NCI-H128 (cell line): ENCODE measurements at regions not wholly inside any gene's neighbourhood (a gene's known extent, or its start where the extent isn't known, plus 50 kb on each side); places are given as distances from the start of the nearest gene placed in this dataset.

Experiments used
- DNase-seq: peaks from one replicate; lab custom pipeline; 2025; ENCODE audit not compliant: unreplicated experiment; lab: John Stamatoyannopoulos, UW

DNA sequence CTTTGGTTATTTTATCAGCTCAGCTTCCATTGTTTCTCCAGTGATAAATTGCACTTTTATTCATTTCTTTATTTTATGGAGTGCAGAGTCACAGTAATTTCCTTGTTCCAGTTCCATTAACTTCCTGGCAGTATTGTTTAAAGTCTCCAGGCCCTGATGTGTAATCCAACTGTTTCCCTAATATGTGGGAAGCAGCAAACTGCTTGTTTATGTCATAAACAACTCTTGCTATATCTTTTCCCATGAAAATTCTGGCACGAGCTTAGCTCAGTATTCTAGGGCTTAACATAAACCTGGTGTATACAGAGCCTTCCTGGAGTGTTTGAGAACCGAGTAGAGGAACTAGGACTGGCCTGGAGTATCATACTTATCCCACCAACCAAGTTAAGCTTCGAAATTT is 83.5 kb upstream of the ARGLU1 start:
- no peak for DNase-seq

DNA sequence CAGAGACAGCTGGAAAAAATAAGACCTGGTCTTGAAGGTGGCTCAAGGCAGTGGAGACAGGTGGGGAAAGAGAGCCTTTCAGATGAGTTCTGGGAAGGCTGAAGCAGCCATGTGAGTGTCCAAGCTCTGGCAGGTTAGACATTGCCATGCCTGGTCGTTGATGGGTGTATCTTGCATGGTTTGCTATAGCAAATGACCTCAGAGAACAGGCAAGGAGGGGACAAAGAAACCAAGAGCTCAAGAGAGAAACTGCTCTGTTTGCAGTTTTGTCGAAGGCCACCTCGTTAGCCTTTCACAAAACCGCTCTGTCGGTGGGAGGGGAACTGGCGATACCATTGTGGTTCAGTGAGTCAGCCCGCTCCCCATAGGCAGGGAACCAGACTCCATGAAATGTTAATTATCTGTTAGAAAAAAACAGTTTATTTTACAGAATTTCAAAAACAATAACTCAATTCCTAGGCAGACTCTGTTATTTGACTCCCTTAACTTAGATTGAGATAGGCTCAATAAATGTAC is 82.8 kb upstream of the ARGLU1 start:
- no peak for DNase-seq

DNA sequence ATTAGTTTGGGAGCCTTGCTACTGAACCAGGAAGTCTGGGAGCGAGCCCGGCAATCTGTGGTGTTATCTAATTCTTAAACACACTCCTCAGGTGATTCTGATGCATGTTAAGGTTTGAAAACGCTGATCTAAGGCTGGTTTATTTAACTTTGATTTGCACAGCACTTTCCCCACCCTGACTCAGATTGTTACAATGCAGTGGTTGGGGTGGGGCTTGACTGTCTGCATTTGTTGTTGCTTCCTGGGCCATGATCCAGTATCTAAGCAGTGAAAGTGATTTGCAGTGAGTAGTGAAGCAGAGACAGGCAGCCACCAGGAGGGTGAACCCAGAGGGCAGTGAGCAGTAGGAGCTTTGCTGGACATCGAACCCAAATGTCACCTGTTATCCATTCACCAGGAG is 81.6 kb upstream of the ARGLU1 start:
- DNase-seq, result no peak

DNA sequence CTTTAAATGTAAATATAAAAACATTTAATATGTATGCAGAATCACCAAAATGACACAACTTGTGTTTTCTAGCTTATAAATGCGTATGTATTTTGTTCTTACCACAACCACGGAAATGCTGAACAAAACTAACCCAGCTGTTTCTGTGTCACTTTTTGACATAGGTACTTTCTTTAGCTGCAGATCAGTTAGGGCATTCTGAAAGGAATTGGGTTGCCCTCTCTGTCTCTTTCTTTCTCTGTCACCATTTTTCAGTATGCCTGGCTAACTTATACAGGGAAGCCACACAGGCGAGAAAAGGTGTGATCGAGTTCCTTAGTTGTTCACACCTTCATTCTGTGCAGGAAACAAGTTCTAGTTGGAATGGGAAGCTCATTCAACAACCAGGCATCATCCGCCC is 72.6 kb upstream of the ARGLU1 start:
- DNase-seq, result no peak

DNA sequence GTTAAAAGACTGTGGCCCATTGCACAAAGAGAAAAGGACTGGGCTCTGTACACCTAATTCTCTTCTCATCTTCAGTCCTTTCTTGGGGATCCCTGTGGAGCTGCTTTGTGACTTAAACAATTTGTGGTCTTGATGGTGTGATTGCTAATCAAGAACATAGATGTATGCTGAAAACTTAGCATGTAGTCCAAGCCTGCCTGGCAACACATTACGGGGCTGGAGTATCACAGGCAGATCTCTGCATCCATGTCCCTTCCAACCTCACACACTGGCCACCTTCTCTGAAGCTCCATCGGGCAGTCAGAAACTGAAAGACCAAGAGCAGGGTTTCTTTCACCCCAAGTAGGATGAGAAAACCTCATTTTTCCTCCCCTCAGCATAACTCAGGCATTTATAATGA is 69.6 kb upstream of the ARGLU1 start:
- DNase-seq, result no peak

DNA sequence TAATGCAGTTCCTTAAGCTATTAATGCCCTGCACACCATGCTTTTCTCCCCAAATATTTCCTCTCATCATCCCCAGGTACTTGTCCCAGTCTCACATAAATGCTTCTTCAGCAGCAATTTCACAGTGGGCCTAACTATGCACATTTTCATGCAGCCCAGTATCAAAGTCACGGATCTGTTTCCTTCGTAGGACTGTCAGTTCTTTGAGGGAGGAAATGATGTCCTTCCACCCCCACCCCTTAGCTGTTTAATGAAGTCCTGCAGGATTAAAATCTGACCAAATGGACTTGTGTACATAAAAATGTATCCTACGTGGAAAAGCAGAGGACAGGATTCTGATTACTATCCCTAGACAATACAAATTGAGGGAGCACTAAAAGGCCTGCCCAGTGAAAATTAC is 68.6 kb upstream of the ARGLU1 start:
- no peak for DNase-seq

DNA sequence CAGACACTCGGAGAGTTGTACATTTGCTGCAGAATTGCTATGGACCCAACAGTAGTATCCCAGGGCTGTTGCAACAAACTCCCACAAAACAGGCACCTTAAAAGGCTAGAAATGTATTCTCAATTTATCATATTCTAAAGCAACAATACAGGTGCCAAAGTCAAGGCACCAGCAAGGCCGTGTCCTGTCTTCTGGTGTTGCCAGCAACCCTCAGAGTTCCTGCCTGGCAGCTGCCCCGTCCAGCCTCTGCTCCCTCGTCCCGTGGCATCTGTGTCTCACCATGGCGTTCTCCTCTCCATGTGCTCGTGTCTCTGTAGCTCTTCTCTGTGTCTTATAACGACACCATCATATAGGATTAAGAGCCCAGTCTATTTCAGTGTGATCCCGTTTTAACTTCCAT is 67.7 kb upstream of the ARGLU1 start:
- DNase-seq, result no peak

DNA sequence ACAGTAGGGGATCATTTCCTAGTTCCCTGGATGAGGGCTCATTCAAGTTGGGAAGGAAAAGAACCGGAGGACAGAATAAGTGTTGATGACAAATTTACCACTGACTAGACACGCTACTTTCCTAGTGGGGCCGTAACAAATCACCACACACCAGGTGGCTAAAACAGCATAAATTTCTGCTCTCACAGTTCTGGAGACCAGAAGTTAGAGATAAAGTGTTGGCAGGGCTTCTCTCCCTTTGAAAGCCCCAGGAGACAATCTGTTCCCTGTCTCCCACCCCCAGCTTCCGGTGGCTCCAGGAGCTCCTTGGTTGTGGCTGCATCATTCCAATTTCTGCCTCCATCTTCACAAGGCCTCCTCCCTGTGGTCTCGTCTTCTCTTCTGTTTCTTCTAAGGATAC is 65.4 kb upstream of the ARGLU1 start:
- DNase-seq, result no peak

DNA sequence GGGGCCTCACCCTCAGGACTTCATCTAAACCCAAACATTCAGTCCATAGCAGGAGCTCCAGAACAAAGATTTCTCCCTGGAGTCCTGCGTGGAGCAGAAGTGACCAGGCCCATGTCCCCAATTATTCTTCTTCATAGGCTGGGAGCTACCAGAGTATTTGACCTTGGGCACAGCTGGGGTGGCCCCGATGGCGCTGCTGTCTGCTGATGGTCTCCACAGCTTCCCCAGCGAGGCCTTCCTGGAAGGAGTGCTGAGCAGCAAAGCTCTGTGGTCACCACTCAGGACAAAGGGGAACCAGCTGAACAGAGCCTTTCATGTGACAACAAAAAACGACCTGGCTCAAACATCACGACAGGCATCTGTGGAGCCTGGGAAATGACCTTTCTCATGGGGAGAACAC is 62.7 kb upstream of the ARGLU1 start:
- DNase-seq, result no peak

DNA sequence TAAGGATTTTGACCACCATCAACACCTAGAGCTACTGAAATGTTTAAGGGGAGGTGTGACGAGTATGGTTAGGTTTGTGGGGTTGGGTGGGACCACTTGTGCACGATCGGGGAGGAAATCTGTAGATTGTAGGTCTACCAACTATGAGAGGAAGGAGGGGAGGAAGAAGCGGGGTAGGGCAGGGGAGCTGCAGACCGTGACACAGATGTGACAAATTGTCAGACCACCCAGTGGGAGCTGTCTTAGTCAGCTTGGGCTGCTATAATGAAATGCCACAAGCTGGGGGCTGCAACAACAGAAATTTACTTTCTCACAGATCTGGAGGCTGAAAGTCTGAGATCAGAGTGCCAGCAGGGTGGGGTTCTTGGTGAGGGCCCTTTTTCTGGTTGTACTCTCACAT is 62.2 kb upstream of the ARGLU1 start:
- DNase-seq, result no peak

DNA sequence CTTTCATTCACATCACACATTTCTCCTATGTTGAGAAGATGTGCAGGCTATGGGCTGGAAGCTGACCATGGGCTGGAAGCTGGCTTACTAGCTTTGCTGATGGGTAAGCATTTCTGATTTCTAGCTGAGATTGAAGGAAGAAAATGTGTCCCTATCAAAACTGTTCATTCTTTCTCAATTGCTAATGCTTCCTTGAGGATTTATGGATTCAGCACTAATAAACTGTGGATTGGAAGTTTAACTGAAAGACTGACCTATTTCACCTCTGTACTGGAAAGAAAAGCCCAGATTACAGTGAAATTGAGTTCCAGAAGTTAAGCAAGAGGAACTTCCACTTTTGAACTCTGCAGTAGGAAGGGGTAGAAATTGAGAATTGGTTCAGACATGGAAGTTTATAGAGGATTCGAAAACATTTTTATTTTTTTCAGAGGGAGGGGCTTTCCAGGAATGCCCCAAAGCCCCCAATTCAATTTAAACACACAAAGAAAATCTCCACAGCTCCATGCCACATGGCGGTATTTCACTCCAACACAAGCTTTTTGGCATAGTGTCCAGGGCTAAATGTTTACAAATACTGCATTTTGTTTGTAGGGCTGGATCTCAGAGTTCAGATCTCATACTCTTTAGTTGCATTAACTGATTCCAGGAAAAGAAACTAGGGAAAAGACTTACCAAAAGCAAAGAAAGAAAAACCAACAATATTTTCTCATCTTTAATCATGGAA is 61.2 kb upstream of the ARGLU1 start:
- no peak for DNase-seq

DNA sequence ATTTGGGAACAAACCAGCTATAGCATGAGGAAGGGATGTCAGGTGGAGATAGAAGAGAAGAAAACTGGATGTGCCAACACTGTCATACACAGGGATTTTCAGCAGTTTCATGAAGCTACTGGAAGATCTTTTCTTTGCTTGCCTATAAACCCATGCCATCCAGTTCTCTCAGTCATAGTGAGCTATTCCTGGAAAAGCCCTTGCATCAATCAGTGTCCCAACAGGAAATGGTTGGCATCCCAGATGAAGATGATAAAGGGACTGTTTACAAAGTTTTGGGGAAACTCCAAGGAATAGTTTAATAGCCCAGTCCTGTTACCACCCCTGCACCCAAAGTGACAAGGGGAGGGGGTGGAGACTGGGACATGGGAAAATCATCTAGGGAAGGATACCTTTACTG is 58.5 kb upstream of the ARGLU1 start:
- DNase-seq, result no peak

DNA sequence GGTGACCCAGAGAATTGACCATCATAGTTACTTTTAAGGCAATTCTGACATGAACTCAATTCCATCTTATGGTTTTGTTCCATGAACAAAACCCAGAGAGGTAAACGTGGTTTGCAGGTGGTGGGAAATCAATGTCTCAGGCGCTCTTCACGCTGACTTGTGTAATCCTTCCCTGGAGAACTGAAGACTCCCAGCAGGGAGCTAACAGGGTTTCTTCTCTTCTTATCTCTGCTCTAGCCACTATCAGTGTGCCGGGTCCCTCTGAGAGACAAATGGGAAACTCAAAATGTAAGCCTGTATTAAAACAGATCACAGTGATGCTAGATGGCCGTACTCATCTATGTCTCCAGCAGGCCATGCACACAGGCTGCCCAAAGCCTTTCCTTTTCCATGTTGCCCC is 57.6 kb upstream of the ARGLU1 start:
- no peak for DNase-seq

DNA sequence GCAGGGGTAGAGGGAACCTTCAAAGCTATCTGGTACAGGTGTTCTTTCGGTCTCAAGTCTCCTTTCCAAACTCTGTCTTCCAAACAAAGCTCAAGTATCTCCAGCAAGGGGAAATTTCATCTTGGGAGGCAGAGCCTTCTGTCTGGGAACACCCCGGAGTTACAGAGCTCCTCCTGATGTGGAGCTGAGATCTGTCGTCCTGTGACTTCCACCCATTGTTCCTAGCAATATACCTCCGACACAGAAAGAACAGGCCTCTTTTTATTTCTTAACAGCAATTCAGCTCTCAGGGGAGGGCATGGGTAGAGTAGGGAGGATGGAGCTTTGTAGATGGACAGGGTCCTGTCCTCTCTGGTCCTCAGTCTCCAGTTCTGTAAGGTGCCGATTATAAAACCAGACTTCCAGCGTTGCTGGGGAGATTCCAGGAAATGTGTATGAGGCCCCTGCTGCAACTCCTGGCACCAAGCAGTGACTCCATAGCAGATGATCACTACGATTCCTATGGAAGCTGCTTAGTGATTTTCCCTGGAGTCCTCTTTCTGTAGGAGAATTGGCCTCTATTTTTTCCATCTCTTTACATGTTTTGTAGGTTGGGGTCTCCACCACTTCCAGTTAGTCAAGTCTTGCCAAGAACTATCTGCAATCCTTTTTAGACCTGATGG is 56.0 kb upstream of the ARGLU1 start:
- DNase-seq, result no peak

DNA sequence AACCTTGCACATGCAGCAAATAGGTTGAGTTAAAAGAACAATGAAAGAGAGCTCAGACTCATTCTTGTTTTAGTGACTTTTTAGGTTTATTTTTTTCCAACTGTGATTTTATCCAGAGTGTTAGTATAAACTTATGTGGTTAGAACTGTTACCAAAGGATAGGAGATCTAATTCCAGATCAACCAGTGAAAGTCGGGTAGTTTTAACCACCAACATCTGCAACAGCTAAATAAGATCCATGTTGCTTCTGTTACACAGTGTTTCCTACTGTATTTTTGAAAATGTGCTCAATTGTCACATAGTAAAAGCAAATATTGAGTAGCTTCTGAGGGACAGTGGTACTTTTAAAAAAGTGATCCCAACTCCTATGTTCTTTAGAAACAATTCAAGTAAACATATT is 53.9 kb upstream of the ARGLU1 start:
- no peak for DNase-seq

DNA sequence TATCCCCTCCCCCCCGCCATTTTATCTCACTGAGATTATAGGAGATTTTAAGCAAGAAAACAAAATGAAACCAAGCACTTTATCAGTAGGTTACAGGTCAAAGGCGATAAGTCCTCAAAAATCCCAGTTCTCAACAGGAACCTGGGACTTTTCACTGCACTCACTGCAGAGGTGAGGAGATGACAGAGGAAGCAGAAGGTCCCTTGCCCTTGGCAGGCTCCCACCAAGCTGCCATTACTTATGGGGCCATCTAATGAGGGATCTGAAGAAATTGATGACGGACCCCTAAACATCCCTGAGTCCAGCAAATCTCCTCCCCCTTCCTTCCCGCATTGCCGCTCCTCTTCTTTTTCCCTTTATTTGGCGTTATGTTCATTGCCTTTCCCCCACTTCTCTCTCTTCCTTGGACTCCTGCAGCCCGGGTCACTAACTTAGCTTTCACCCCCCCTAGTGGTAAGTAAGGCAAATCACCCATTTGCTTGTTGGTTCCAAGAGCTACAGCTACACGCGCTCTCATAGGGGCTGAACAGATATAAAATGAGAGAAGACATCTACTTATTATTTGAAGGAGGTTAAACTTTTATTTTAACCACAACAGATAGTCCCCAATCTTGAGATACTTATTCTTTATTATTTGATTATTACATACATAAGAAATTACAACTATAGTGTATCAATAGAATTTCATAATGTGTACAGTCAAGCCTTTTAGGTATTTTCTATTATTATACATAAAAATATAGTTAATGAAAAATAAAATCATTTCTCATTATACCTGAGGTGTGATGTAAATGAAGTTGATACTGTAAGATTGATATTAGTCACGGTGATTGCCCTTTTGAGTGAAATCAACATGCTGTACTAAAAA is 52.0 kb upstream of the ARGLU1 start:
- no peak for DNase-seq
